HEK293 (cell line): ENCODE measurements at regions not wholly inside any gene's neighbourhood (a gene's known extent, or its start where the extent isn't known, plus 50 kb on each side); places are given as distances from the start of the nearest gene placed in this dataset.

ENCODE experiments used
- CTCF ChIA-PET: fragments of 350-600 bp; formaldehyde crosslinking; extraction: SDS; loops from one replicate; lab custom pipeline; 2021; ENCODE audit warnings: antibody characterized with exemption; lab: Yijun Ruan, JAX
- POLR2A ChIA-PET: fragments of 300-600 bp; formaldehyde crosslinking; extraction: SDS; loops from one replicate; lab custom pipeline; 2020; ENCODE audit warnings: antibody characterized with exemption, inconsistent platforms; lab: Yijun Ruan, JAX
- H3K27ac ChIP-seq: fragments of 200-500 bp; sonication (Bioruptor generic); 2 replicates; pipeline ENCODE4 v1.5.1; 2014; ENCODE audit warnings: low read depth, low read length, control low read depth, inconsistent platforms; ENCODE audit errors: extremely low read depth
- H3K36me3 ChIP-seq, 2 experiments: fragments of 200-500 bp in 1 of 2; sonication (Bioruptor generic) in 1 of 2; 1 replicate in 1 of 2; 2 replicates in 1 of 2; pipeline ENCODE4 v1.5.1; 2014 to 2017; ENCODE audit warnings: inconsistent platforms in 2 of 2, low read length in 2 of 2; ENCODE audit not compliant: control insufficient read depth in 2 of 2, insufficient read depth in 1 of 2
- H3K4me1 ChIP-seq: fragments of 200-500 bp; sonication (Bioruptor generic); 2 replicates; pipeline ENCODE4 v1.5.1; 2014; ENCODE audit warnings: mild to moderate bottlenecking, low read length, inconsistent platforms; ENCODE audit not compliant: control insufficient read depth, insufficient read depth
- H3K4me3 ChIP-seq: 2 replicates; pipeline ENCODE4 v1.5.1; 2011; ENCODE audit warnings: low read depth, mild to moderate bottlenecking, control low read depth, low read length, moderate library complexity
- H3K9me3 ChIP-seq: fragments of 200-500 bp; sonication (Bioruptor generic); 2 replicates; pipeline ENCODE4 v1.5.1; 2014; ENCODE audit warnings: low read depth, low read length, inconsistent platforms; ENCODE audit not compliant: control insufficient read depth, insufficient read depth
- BCL11A ChIP-seq: fragments of 450-650 bp; formaldehyde crosslinking; IDR thresholded peaks from 2 replicates; pipeline ENCODE4 v1.5.1; 2016; ENCODE audit warnings: low read depth, missing biosample characterization, missing genetic modification characterization
- HOXA7 ChIP-seq: sonication (generic); formaldehyde crosslinking; IDR thresholded peaks from 2 replicates; pipeline ENCODE4 v1.8.1; 2022; ENCODE audit warnings: missing genetic modification reagents, borderline replicate concordance
- KLF10 ChIP-seq: fragments of 450-650 bp; IDR thresholded peaks from 2 replicates; pipeline ENCODE4 v1.5.1; 2018; ENCODE audit warnings: missing biosample characterization, mild to moderate bottlenecking, missing genetic modification characterization
- KLF8 ChIP-seq: fragments of 450-650 bp; formaldehyde crosslinking; IDR thresholded peaks from 2 replicates; pipeline ENCODE4 v1.5.1; 2016; ENCODE audit warnings: missing biosample characterization, missing genetic modification characterization
- SCRT1 ChIP-seq: fragments of 450-650 bp; formaldehyde crosslinking; IDR thresholded peaks from 2 replicates; pipeline ENCODE4 v1.5.1; 2016; ENCODE audit warnings: missing biosample characterization, missing genetic modification characterization, borderline replicate concordance
- SETDB1 ChIP-seq: IDR thresholded peaks from one replicate; pipeline ENCODE4 v1.6.1; 2017; ENCODE audit warnings: mild to moderate bottlenecking, low read length, moderate library complexity, mixed read lengths; ENCODE audit not compliant: insufficient read length
- TRIM28 ChIP-seq: IDR thresholded peaks from 2 replicates; pipeline ENCODE4 v1.6.1; 2011; ENCODE audit warnings: low read length, control low read depth, borderline replicate concordance
- WT1 ChIP-seq: fragments of 450-650 bp; formaldehyde crosslinking; IDR thresholded peaks from 2 replicates; pipeline ENCODE4 v1.5.1; 2016; ENCODE audit warnings: missing biosample characterization, missing genetic modification characterization
- ZEB2 ChIP-seq: fragments of 450-650 bp; formaldehyde crosslinking; IDR thresholded peaks from 2 replicates; pipeline ENCODE4 v1.5.1; 2016; ENCODE audit warnings: missing biosample characterization, missing genetic modification characterization
- ZFP37 ChIP-seq: fragments of 450-650 bp; formaldehyde crosslinking; IDR thresholded peaks from 2 replicates; pipeline ENCODE4 v1.5.1; 2016; ENCODE audit warnings: missing biosample characterization, missing genetic modification characterization
- ZIC2 ChIP-seq: fragments of 450-650 bp; formaldehyde crosslinking; IDR thresholded peaks from 2 replicates; pipeline ENCODE4 v1.5.1; 2016; ENCODE audit warnings: missing biosample characterization, missing genetic modification characterization
- ZNF138 ChIP-seq: fragments of 450-650 bp; formaldehyde crosslinking; IDR thresholded peaks from 2 replicates; pipeline ENCODE4 v1.5.1; 2016; ENCODE audit warnings: missing biosample characterization, missing genetic modification characterization, borderline replicate concordance
- ZNF16 ChIP-seq: fragments of 450-650 bp; formaldehyde crosslinking; IDR thresholded peaks from 2 replicates; pipeline ENCODE4 v1.5.1; 2016; ENCODE audit warnings: low read depth, missing biosample characterization, missing genetic modification characterization
- ZNF24 ChIP-seq: fragments of 450-650 bp; formaldehyde crosslinking; IDR thresholded peaks from 2 replicates; pipeline ENCODE4 v1.5.1; 2016; ENCODE audit warnings: missing biosample characterization, missing genetic modification characterization
- ZNF302 ChIP-seq: fragments of 450-650 bp; formaldehyde crosslinking; IDR thresholded peaks from 2 replicates; pipeline ENCODE4 v1.5.1; 2016; ENCODE audit warnings: missing biosample characterization, missing genetic modification characterization, low read depth
- ZNF311 ChIP-seq: fragments of 450-650 bp; formaldehyde crosslinking; IDR thresholded peaks from 2 replicates; pipeline ENCODE4 v1.5.1; 2017; ENCODE audit warnings: missing biosample characterization, missing genetic modification characterization, borderline replicate concordance
- ZNF324 ChIP-seq: fragments of 450-650 bp; formaldehyde crosslinking; IDR thresholded peaks from 2 replicates; pipeline ENCODE4 v1.5.1; 2016; ENCODE audit warnings: missing biosample characterization, missing genetic modification characterization
- ZNF558 ChIP-seq: fragments of 450-650 bp; formaldehyde crosslinking; IDR thresholded peaks from 2 replicates; pipeline ENCODE4 v1.5.1; 2016; ENCODE audit warnings: missing biosample characterization, missing genetic modification characterization
- ZNF621 ChIP-seq: fragments of 450-650 bp; formaldehyde crosslinking; IDR thresholded peaks from 2 replicates; pipeline ENCODE4 v1.5.1; 2017; ENCODE audit warnings: missing biosample characterization, missing genetic modification characterization
- ZNF624 ChIP-seq: fragments of 450-650 bp; formaldehyde crosslinking; IDR thresholded peaks from 2 replicates; pipeline ENCODE4 v1.5.1; 2017; ENCODE audit warnings: missing biosample characterization, missing genetic modification characterization
- ZNF677 ChIP-seq: fragments of 450-650 bp; IDR thresholded peaks from 2 replicates; pipeline ENCODE4 v1.5.0; 2018; ENCODE audit warnings: missing biosample characterization, mild to moderate bottlenecking, missing genetic modification characterization, moderate library complexity
- ZNF692 ChIP-seq: fragments of 450-650 bp; formaldehyde crosslinking; IDR thresholded peaks from 2 replicates; pipeline ENCODE4 v1.5.1; 2016; ENCODE audit warnings: missing biosample characterization, missing genetic modification characterization
- ZNF701 ChIP-seq: fragments of 450-650 bp; formaldehyde crosslinking; IDR thresholded peaks from 2 replicates; pipeline ENCODE4 v1.5.1; 2016; ENCODE audit warnings: missing biosample characterization, missing genetic modification characterization
- ZNF776 ChIP-seq: fragments of 450-650 bp; formaldehyde crosslinking; IDR thresholded peaks from 2 replicates; pipeline ENCODE4 v1.5.0; 2017; ENCODE audit warnings: missing biosample characterization, missing genetic modification characterization, borderline replicate concordance
- ZNF791 ChIP-seq: fragments of 450-650 bp; formaldehyde crosslinking; IDR thresholded peaks from 2 replicates; pipeline ENCODE4 v1.5.1; 2016; ENCODE audit warnings: missing biosample characterization, missing genetic modification characterization
- ZNF792 ChIP-seq: fragments of 450-650 bp; formaldehyde crosslinking; IDR thresholded peaks from 2 replicates; pipeline ENCODE4 v1.5.1; 2016; ENCODE audit warnings: missing biosample characterization, missing genetic modification characterization
- ZNF830 ChIP-seq: fragments of 450-650 bp; IDR thresholded peaks from 2 replicates; pipeline ENCODE4 v1.5.0; 2018; ENCODE audit warnings: missing biosample characterization, missing genetic modification characterization, low read depth, mild to moderate bottlenecking, moderate library complexity
- ZSCAN30 ChIP-seq: fragments of 450-650 bp; IDR thresholded peaks from 2 replicates; pipeline ENCODE4 v1.5.1; 2018; ENCODE audit warnings: missing biosample characterization, mild to moderate bottlenecking, missing genetic modification characterization, moderate library complexity
- ZSCAN4 ChIP-seq: fragments of 450-650 bp; formaldehyde crosslinking; IDR thresholded peaks from 2 replicates; pipeline ENCODE4 v1.5.1; 2017; ENCODE audit warnings: missing biosample characterization, missing genetic modification characterization
- ZSCAN5A ChIP-seq: fragments of 450-650 bp; formaldehyde crosslinking; IDR thresholded peaks from 2 replicates; pipeline ENCODE4 v1.5.1; 2016; ENCODE audit warnings: missing biosample characterization, missing genetic modification characterization
- ZXDB ChIP-seq: fragments of 450-650 bp; formaldehyde crosslinking; IDR thresholded peaks from 2 replicates; pipeline ENCODE4 v1.5.1; 2016; ENCODE audit warnings: missing biosample characterization, missing genetic modification characterization

GRCh38 chr6:156508126-156508525, 269.1 kb upstream of the ARID1B start (continued):
- no peak for TF ChIP-seq ZNF692 (tag by site-specific recombination)

- Histone ChIP-seq H3K27ac (no peak overlapping the region), H3K4me3 (no peak overlapping the region), H3K36me3 (no peaks in the 10 kb centered on the region), H3K4me1 (no peaks in the 10 kb centered on the region), H3K9me3 (no peaks in the 10 kb centered on the region)
- CTCF ChIA-PET: interaction anchor here (0.6 kb wide), 1 partner anchor 89 kb away, joined by 3 read pairs; no protein-coding TSS in a partner anchor
- POLR2A ChIA-PET: no interaction called here
- TF ChIP-seq ZNF24 (tag by site-specific recombination): no peak
- no peak for TF ChIP-seq SETDB1
- no peak for TF ChIP-seq SCRT1 (tag by site-specific recombination)
- no peak for TF ChIP-seq KLF10
- TF ChIP-seq ZNF624 (tag by site-specific recombination): no peak
- no peak for TF ChIP-seq ZNF311 (tag by site-specific recombination)
- TF ChIP-seq ZFP37 (tag by site-specific recombination): no peak
- TF ChIP-seq ZNF302 (tag by site-specific recombination): no peak
- no peak for TF ChIP-seq TRIM28
Observed at GRCh38 chr6:156507656-156508055, 269.5 kb upstream of the ARID1B start.

GRCh38 chr6:156507106-156507505, 270.1 kb upstream of the ARID1B start:
- POLR2A ChIA-PET: interaction anchor here (0.5 kb wide), 1 partner anchor 169 kb away, joined by 4 read pairs; no protein-coding TSS in a partner anchor
- Histone ChIP-seq H3K27ac (no peak overlapping the region), H3K4me1 (no peaks in the 10 kb centered on the region), H3K4me3 (no peak overlapping the region), H3K9me3 (no peaks in the 10 kb centered on the region), H3K36me3 (no peaks in the 10 kb centered on the region)
- CTCF ChIA-PET: interaction anchor here (0.6 kb wide), 1 partner anchor 89 kb away, joined by 3 read pairs; no protein-coding TSS in a partner anchor
- TF ChIP-seq KLF8 (tag by site-specific recombination) (no peak), ZNF677 (tag by site-specific recombination) (no peak), ZNF558 (tag by site-specific recombination) (no peak), HOXA7 (CRISPR knock-in tag) (no peak), ZNF776 (tag by site-specific recombination) (no peak), ZNF830 (tag by site-specific recombination) (no peak), ZNF621 (tag by site-specific recombination) (no peak), ZEB2 (tag by site-specific recombination) (no peak), ZNF138 (tag by site-specific recombination) (no peak), ZXDB (tag by site-specific recombination) (no peak), ZNF324 (no peak)

- Histone ChIP-seq H3K4me3 (no peak overlapping the region), H3K4me1 (no peaks in the 10 kb centered on the region), H3K27ac (no peak overlapping the region), H3K36me3 (no peaks in the 10 kb centered on the region), H3K9me3 (no peaks in the 10 kb centered on the region)
- POLR2A ChIA-PET: no interaction called here
- CTCF ChIA-PET: no interaction called here
- no peak for TF ChIP-seq ZNF791
- no peak for TF ChIP-seq ZSCAN4 (tag by site-specific recombination)
- no peak for TF ChIP-seq BCL11A (tag by site-specific recombination)
- TF ChIP-seq ZIC2 (tag by site-specific recombination): no peak
- TF ChIP-seq ZSCAN5A (tag by site-specific recombination): no peak
- TF ChIP-seq ZNF701 (tag by site-specific recombination): no peak
- no peak for TF ChIP-seq ZNF16 (tag by site-specific recombination)
- TF ChIP-seq ZSCAN30 (tag by site-specific recombination): no peak
- no peak for TF ChIP-seq ZNF792 (tag by site-specific recombination)
- TF ChIP-seq WT1: no peak
Observed at GRCh38 chr6:156502969-156503504, 274.1 kb upstream of the ARID1B start.
